Breast epithelium (tissue), 3 donors: ENCODE measurements at regions not wholly inside any gene's neighbourhood (a gene's known extent, or its start where the extent isn't known, plus 50 kb on each side); places are given as distances from the start of the nearest gene placed in this dataset.

Experiments used
- POLR2A ChIP-seq: fragments of 450-650 bp; IDR thresholded peaks from one replicate; pipeline ENCODE4 v1.6.1; 2016; ENCODE audit warnings: antibody characterized with exemption, mild to moderate bottlenecking, moderate library complexity
- POLR2AphosphoS5 ChIP-seq, 3 donors: sonication (generic); formaldehyde crosslinking; IDR thresholded peaks; one replicate each; pipeline ENCODE4 v1.6.1; 2017; ENCODE audit warnings: antibody characterized with exemption in 3 of 3

DNA sequence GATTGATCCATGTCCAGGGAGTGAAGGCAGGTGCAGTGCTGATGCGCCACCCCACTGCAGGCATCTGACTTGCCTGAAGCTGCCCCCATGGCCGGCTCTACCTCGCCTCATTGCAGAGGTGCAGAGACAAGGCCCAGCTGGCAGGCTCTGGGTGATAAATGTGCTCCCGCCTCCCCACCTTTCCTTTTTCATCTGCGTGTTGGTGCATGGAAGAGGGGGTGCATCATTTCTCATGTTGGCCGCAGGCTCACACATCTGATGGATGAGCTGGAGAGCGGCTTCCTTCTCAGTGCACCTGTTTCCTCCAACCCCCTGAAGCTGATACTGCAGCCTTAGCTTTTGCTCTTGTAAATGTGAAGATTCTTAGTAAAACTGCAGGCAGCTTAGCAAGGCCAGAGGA is 306.0 kb upstream of the KAZN start:
- TF ChIP-seq POLR2A (no peak), POLR2AphosphoS5 (IDR thresholded peaks at IDR 0.05) (no peak)
